SHP77 treated with DMSO at 0.1 percent for 48 hours (cell line): ENCODE measurements at regions not wholly inside any gene's neighbourhood (a gene's known extent, or its start where the extent isn't known, plus 50 kb on each side); places are given as distances from the start of the nearest gene placed in this dataset.

ENCODE experiments used
- DNase-seq: peaks from one replicate; lab custom pipeline; 2025; lab: John Stamatoyannopoulos, UW

DNA sequence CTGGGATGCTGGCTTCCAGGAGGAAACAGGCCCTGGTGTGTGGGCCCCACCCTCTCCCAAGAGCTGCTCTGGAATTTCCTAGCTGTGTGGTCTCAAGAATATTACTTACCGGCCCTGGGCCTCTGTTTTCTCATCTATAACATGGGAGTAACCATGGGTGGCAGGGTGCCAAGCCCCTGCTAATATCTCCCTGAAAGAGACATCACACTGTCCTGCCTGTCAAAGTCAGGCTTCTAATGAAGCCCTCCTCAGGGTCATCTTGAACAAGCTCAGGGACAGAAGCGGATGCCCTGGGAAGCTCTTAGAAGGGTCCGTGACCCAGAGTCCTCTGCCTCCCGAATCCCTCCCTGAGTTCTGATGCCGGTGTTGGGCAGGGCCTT, 173.2 kb upstream of the HDAC4 start:
- DNase-seq: no peak

DNA sequence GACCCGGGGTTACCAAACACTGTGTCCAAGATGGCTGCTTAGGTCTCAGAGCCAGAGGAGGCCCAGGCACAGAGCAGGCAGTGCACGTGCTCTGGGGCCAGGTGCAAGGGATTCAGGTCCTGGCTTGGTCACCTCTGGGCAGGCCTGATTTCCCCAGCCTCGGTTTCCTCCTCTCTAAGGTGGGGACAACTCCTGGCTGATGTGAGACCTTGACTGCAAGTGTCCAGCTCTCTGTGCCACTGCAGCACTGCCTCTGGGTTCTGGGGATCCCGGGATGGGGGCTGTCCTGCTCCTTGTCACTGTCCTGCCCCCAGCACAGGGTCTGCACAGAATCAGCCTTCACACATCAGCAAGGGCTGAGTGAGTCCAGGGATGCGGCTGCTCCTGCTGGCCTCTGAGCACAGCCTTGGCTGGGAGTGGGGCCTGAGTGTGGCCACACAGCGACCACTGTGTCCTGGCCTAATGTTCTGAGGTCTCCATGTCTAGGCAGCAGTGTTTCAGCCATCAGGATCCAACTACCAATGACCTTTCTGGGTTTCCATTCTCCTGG, 170.2 kb upstream of the HDAC4 start:
- DNase-seq: no peak

GRCh38 chr2:239570216-239570925, 169.6 kb upstream of the HDAC4 start:
- DNase-seq: no peak

DNA sequence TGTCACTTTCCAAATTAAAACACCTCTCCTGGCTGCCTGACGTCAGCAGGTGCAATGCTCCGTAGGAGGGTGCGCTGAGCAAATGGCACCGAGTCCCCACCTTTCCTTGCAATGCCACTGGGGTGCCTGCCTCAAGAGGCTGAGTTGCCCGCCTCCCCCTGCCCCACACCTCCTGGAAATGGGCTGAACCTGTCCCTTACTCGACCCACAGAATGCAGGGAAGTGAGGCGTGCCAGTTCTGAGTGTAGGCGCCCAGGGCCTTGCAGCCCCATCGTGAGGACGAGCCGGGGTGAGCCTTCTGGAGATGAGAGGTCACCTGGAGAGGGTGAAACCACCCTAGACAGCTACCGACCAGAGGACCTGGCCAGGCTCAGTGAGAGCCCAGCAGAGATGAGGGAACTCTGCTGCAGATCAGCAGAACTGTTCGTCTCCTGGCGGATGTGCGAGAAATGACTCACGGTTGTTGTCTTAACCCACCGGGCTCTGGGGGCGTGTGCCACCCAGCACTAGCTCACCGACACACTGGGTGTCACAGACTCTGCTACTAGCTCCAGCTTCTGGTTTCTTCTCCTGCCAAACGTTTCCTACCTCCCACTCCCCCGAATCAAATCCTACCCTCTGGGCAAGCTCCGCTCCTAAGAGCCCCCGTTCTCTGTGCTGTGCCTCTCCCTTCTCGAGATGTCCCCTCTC, 168.7 kb upstream of the HDAC4 start:
- no peak for DNase-seq

DNA sequence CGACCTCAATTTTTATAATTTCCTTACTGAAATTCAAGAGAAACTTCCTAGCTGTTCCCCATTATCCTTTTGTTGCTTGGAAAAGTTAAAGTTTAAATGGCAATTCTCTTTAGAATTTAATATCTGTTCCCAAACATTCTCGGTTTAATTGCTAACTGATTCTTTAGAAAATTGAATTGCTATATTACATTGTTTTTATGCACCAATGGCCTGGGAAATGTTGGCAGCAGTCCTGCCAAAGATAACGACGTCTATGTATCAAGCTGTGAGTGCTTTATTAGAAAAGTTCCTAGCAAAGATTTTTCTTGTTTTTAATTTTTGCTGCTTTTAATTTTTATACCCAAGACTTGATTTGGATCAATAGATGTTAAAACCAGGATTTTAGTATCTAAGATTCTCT, 167.8 kb upstream of the HDAC4 start:
- no peak for DNase-seq

DNA sequence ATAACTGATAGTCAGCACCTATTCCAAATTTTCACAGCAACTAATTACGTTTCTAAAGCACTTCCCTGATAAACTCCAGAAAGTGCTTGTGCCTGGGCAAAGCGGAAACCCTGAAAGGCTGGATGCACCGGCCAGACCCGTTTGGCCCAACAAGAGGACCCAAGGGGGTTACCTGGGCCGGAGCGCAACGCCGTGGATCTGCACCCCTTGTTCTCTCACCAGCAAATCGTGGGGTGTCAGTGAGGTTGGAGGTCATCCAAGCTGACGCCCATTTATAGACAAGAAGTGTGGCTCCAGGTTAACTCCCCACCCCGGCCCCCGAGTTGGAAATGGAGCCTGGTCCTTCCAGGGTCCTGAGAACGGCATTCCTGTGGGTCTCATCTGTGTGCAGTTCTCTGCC, 167.0 kb upstream of the HDAC4 start:
- no peak for DNase-seq

GRCh38 chr2:239566995-239567568, 166.3 kb upstream of the HDAC4 start:
- no peak for DNase-seq

GRCh38 chr2:239566162-239566994, 165.6 kb upstream of the HDAC4 start:
- no peak for DNase-seq

DNA sequence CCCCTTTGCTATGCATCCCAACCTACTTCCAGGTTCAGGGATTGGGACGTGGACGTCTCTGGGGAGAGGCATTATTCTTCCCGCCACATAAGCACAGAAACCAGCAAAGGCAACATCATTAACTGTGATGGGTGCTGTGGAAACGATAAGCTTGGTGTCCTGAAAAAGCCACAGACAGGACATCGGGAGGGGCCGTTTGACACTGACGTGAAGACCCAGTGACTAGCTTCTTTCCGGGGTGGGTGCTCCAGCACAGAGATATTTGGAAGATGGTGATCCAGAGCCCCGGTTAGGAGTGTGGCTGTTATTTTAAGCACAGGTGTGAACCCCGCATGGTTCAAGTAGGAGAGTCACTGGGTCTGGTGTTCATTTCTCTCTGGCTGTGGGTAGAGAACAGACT, 163.8 kb upstream of the HDAC4 start:
- no peak for DNase-seq

GRCh38 chr2:239563561-239563960, 162.7 kb upstream of the HDAC4 start:
- no peak for DNase-seq

DNA sequence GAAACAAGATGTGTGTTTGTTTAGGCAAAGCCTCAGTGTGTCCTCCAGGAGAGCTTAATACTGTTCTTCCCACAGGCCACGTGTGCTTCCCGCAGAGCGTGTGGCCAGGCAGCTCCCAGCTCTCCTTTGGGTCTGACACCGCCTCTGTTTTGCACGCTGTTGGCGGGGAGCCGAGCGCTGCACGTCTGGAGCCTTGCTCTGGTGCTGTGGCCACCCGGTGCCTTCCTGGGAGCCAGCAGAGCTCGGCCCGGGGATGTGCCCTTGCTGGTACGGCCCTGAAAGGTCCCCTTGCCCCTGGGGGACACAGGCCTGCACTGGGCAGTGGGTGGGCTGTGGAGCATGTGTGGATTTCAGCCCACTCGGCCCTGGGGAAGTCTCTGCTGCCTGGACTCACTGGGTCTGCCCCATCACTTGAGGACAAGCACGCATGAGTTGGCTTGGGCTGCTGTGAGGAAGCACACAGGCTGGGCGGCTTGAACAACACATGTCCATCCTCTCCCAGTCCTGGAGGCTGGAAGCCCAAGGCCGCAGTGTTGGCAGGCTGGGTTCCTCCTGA, 160.7 kb upstream of the HDAC4 start:
- no peak for DNase-seq

- no peak for DNase-seq
Measured at GRCh38 chr2:239559417-239560261, 158.8 kb upstream of the HDAC4 start.

- no peak for DNase-seq
Measured at GRCh38 chr2:239558661-239559060, 157.8 kb upstream of the HDAC4 start.

- DNase-seq: no peak
Measured at GRCh38 chr2:239557516-239557915, 156.7 kb upstream of the HDAC4 start.

DNA sequence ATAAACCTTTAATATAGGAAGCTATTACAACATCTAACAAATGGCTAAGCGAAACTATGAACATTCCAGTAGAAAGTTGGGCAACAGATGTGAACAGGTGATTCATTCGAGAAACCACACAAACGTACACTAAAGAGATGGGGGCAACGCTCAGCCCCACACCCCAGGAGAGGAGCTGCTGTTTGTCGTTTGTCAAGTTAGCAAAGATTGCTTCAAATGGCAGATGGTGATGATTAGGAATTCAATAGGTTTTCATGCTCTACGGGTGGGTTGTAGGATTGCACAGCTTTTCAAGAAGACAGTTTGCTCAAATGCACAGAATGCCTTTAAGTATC, 154.7 kb upstream of the HDAC4 start:
- DNase-seq: no peak

DNA sequence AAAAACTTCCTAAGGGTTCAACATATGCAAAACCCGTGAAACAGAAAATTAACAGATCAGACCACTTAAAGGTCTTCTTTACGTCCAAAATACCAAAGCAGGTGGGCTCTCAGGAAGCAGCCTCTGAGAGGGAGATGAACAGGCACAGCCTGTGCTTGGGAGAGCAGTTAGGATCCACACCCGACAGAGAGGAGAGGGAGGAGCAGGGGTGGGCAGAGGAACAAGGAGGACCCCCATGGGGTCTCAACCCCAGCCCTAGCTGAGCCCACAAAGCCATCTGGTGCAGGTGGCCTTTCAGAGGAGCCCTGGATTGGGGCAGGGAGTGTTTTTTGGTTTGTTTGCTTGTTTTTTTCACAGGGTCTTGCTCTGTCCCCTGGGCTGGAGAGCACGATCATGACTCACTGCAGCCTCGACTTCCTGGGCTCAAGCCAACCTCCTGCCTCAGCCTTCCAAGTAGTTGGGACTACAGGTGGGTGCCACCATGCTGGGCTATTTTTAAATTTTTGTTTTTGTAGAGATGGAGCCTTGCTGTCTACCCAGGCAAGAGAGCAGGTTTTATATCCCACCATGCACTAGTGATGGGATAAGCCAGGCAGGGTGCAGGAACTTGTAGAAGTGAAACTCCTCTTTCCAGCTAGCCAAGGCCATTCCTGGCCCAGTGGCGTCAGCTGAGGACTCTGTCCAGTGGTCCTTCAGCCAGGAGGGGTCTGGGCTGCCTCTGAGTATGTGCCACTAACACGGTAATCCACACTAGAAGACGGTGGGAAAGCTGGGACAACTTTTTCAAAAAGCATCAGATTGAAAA, 154.1 kb upstream of the HDAC4 start:
- DNase-seq: no peak

DNA sequence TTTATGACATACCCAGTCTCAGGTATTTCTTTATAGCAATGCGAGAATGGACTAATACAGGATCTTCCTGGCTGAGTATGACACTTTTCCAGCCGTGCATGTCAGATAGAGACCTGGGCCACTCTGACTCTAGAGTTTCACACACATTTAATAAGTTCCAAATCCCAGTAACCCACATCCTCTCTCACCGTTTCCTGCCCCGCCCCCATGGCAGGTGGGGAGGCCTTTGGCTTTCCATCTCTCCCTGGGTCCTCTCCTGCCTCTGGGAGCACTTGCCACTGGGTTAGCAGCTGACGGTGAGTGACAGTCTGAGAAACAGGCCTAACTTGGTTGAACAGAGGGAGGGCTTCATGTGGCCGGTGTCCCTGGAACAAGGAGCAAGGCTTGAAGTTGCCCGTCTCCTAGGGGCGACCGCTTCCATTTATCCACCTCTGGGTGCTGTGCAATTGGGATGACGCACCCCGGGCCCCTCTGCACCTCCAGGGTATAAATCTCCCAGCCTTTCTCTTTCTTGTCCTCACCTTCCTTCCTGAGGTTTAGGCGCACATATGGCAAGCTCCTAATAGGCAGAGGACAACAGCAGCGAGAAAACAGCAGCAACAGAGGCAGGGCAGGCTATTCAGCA, 152.7 kb upstream of the HDAC4 start:
- DNase-seq: no peak

GRCh38 chr2:239552213-239552926, 151.6 kb upstream of the HDAC4 start:
- no peak for DNase-seq

- DNase-seq: no peak
Measured at GRCh38 chr2:239551206-239551605, 150.4 kb upstream of the HDAC4 start.
